ENCODE measurements at regions not wholly inside any gene's neighbourhood (a gene's known extent, or its start where the extent isn't known, plus 50 kb on each side); places are given as distances from the start of the nearest gene placed in this dataset.
"Not testable (repeated sequence)": the region's sequence is repeated elsewhere in the genome, so short reads cannot be mapped to it uniquely, and the experiment has no call there.

DNA sequence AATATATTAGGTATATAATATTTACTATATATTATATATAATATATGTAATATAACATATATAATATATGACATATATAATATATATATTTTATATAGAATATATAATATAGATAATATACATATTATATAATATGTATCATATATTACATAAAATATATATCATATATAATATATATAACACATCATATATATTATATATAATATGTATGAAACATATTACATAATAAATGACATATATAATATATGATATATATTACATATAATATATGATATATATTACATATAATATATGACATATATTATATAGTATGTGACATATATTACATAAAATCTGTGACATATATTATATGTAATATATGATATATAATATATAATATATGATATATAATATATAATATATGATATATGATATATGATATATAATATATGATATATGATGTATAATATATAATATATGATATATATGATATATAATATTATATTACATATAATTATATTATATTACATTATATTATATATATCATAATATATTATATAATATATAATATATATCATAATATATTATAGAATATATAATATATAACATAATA, 119.5 kb upstream of the RIMBP3 start:
- Mint-ChIP-seq H3K27ac (no peak overlapping the region), H3K36me3 (ENCODE audit: low read depth) (no peaks in the 10 kb centered on the region), H3K4me3 (no peak overlapping the region), H3K27me3 (ENCODE audit: low read depth) (no peaks in the 10 kb centered on the region), H3K9me3 (peaks cover 2% of the 10 kb centered on the region), H3K4me1 (ENCODE audit: low read depth) (no peaks in the 10 kb centered on the region)
- CTCF ChIA-PET, result no interaction called here
- intact Hi-C loops (cut with micrococcal nuclease), result no loop called here
- no peak for DNase-seq

DNA sequence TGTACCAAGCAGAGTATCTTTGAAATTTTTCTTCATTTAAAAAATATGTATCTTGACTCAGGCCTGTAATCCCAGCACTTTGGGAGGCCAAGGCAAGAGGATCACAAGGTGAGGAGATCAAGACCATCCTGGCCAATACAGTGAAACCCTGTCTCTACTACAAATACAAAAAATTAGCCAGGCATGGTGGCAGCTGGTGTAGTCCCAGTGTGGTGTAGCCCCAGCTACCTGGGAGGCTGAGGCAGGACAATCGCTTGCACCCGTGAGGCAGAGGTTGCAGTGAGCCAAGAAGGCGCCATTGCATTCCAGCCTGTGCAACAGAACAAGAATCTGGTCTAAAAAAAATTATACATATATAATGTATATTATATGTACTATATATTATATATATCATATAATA, 118.7 kb upstream of the RIMBP3 start:
- H3K27ac Mint-ChIP-seq; H3K27me3 Mint-ChIP-seq (ENCODE audit: low read depth); intact Hi-C loops (cut with micrococcal nuclease): not testable (repeated sequence)

More for the DNA sequence above, 118.7 kb upstream of the RIMBP3 start:
- H3K4me3 Mint-ChIP-seq; H3K4me1 Mint-ChIP-seq (ENCODE audit: low read depth); H3K36me3 Mint-ChIP-seq (ENCODE audit: low read depth); H3K9me3 Mint-ChIP-seq; CTCF ChIA-PET: not testable (repeated sequence)
- peak; percentile 83 for DNase-seq
